GM18907 (cell line): ENCODE measurements at regions not wholly inside any gene's neighbourhood (a gene's known extent, or its start where the extent isn't known, plus 50 kb on each side); places are given as distances from the start of the nearest gene placed in this dataset.
A peak's percentile ranks its signal among the peaks of the same experiment; 100 is the strongest.

Source experiments
- ATAC-seq: cut with Tn5 transposase; IDR thresholded peaks from one replicate; pipeline ENCODE4 v1.9.1; 2021; ENCODE audit warnings: mild to moderate bottlenecking, moderate library complexity; ENCODE audit not compliant: unreplicated experiment

GRCh38 chr1:99152132-99152531 lies 112.2 kb upstream of the PLPPR4 start:
- no peak for ATAC-seq

- ATAC-seq, result no peak
Measured at GRCh38 chr1:99163671-99164070, 100.6 kb upstream of the PLPPR4 start.

- no peak for ATAC-seq
Measured at GRCh38 chr1:99170516-99170915, 93.8 kb upstream of the PLPPR4 start.

GRCh38 chr1:99171184-99171813 lies 93.0 kb upstream of the PLPPR4 start:
- no peak for ATAC-seq

- no peak for ATAC-seq
Measured at GRCh38 chr1:99173282-99173681, 91.0 kb upstream of the PLPPR4 start.

GRCh38 chr1:99173900-99174299 lies 90.4 kb upstream of the PLPPR4 start:
- no peak for ATAC-seq

- no peak for ATAC-seq
Measured at GRCh38 chr1:99176753-99177152, 87.5 kb upstream of the PLPPR4 start.

GRCh38 chr1:99177465-99177864 lies 86.8 kb upstream of the PLPPR4 start:
- ATAC-seq, result no peak

- peak; percentile 97 for ATAC-seq
Measured at GRCh38 chr1:99180343-99180808, 83.9 kb upstream of the PLPPR4 start.

- no peak for ATAC-seq
Measured at GRCh38 chr1:99180915-99181314, 83.4 kb upstream of the PLPPR4 start.

- ATAC-seq, result no peak
Measured at GRCh38 chr1:99181892-99182291, 82.4 kb upstream of the PLPPR4 start.

- no peak for ATAC-seq
Measured at GRCh38 chr1:99185196-99185595, 79.1 kb upstream of the PLPPR4 start.

GRCh38 chr1:99193431-99193830 lies 70.9 kb upstream of the PLPPR4 start:
- no peak for ATAC-seq

- ATAC-seq, result no peak
Measured at GRCh38 chr1:99198393-99198792, 65.9 kb upstream of the PLPPR4 start.

GRCh38 chr1:99207216-99207615 lies 57.1 kb upstream of the PLPPR4 start:
- no peak for ATAC-seq
